Lower lobe of right lung (tissue), 2 donors: ENCODE measurements at regions not wholly inside any gene's neighbourhood (a gene's known extent, or its start where the extent isn't known, plus 50 kb on each side); places are given as distances from the start of the nearest gene placed in this dataset.
"Not testable (repeated sequence)": the region's sequence is repeated elsewhere in the genome, so short reads cannot be mapped to it uniquely, and the experiment has no call there.

Source experiments
- ATAC-seq, 2 donors: fragments of 200-7000 bp; cut with Tn5 transposase; one replicate each; pipeline ENCODE4 v1.9.1; 2020 to 2022; ENCODE audit warnings: mild to moderate bottlenecking in 2 of 2, moderate library complexity in 2 of 2
- DNase-seq: peaks from one replicate; pipeline ENCODE4 v3.0.0-alpha.2; 2020
- H3K27ac ChIP-seq: fragments of 200-600 bp; one replicate; pipeline ENCODE4 v1.8.0; 2022
- H3K27me3 ChIP-seq: fragments of 200-600 bp; one replicate; pipeline ENCODE4 v1.8.0; 2022; ENCODE audit warnings: low read depth
- H3K36me3 ChIP-seq: fragments of 200-600 bp; one replicate; pipeline ENCODE4 v1.8.0; 2022; ENCODE audit warnings: mild to moderate bottlenecking
- H3K4me1 ChIP-seq: fragments of 200-600 bp; one replicate; pipeline ENCODE4 v1.8.0; 2022
- H3K4me3 ChIP-seq: fragments of 200-600 bp; one replicate; pipeline ENCODE4 v1.8.0; 2022; ENCODE audit warnings: mild to moderate bottlenecking
- H3K9me3 ChIP-seq: fragments of 200-600 bp; one replicate; pipeline ENCODE4 v1.8.0; 2022
- CTCF ChIP-seq: fragments of 200-600 bp; IDR thresholded peaks from one replicate; pipeline ENCODE4 v1.8.0; 2022; ENCODE audit warnings: antibody characterized with exemption, mild to moderate bottlenecking
- intact Hi-C: fragments of 100-400 bp; cut with DNase I; formaldehyde crosslinking; loops from one replicate; pipeline ENCODE4 v1.11.0; 2022
- donor health status: DM: no; HTN: yes; CAD: no; lungs with severe emphysema.

GRCh38 chr12:31906557-31907301 lies 52.5 kb upstream of the RESF1 start:
- peaks cover 24% of the 10 kb centered on the region for H3K9me3 ChIP-seq
- TF ChIP-seq CTCF, result no peak
- H3K4me1 ChIP-seq, result no peaks in the 10 kb centered on the region
- H3K27me3 ChIP-seq, result no peaks in the 10 kb centered on the region
- ATAC-seq (peak; percentile 28 to 71), DNase-seq (peak; percentile 53)
- peak overlapping the region; percentile 31 for H3K27ac ChIP-seq
- no peaks in the 10 kb centered on the region for H3K36me3 ChIP-seq
- intact Hi-C loops, result no loop called here
- no peak overlapping the region for H3K4me3 ChIP-seq

GRCh38 chr12:31903025-31903424 lies 56.2 kb upstream of the RESF1 start:
- Histone ChIP-seq H3K4me1 (peaks cover 11% of the 10 kb centered on the region), H3K9me3 (peaks cover 24% of the 10 kb centered on the region), H3K27ac (no peak overlapping the region), H3K4me3 (no peak overlapping the region), H3K36me3 (no peaks in the 10 kb centered on the region), H3K27me3 (no peaks in the 10 kb centered on the region)
- no peak for DNase-seq
- no peak for ATAC-seq
- intact Hi-C loops, result no loop called here
- TF ChIP-seq CTCF, result no peak

- Histone ChIP-seq H3K27ac (no peak overlapping the region), H3K27me3 (no peaks in the 10 kb centered on the region), H3K9me3 (peaks cover under 1% of the 10 kb centered on the region), H3K4me3 (no peak overlapping the region), H3K4me1 (peaks cover 22% of the 10 kb centered on the region), H3K36me3 (no peaks in the 10 kb centered on the region)
- intact Hi-C loops, result no loop called here
- ATAC-seq (no peak), DNase-seq (no peak)
- TF ChIP-seq CTCF, result no peak
Measured at GRCh38 chr12:31900271-31900670, 58.9 kb upstream of the RESF1 start.

GRCh38 chr12:31899109-31899508 lies 60.1 kb upstream of the RESF1 start:
- no peak for TF ChIP-seq CTCF
- Histone ChIP-seq H3K4me3 (no peak overlapping the region), H3K9me3 (no peaks in the 10 kb centered on the region), H3K27ac (no peak overlapping the region), H3K4me1 (peaks cover 22% of the 10 kb centered on the region), H3K36me3 (no peaks in the 10 kb centered on the region), H3K27me3 (no peaks in the 10 kb centered on the region)
- DNase-seq (no peak), ATAC-seq (no peak)
- intact Hi-C loops, result no loop called here

- DNase-seq, result peak; percentile 55
- Histone ChIP-seq H3K36me3 (no peaks in the 10 kb centered on the region), H3K4me3 (no peak overlapping the region), H3K27ac (peak overlapping the region; percentile 68), H3K27me3 (no peaks in the 10 kb centered on the region), H3K9me3 (no peaks in the 10 kb centered on the region), H3K4me1 (peaks cover 22% of the 10 kb centered on the region)
- intact Hi-C loops, result no loop called here
- peak; percentile 65 to 68 for ATAC-seq
- no peak for TF ChIP-seq CTCF
Measured at GRCh38 chr12:31897781-31898503, 61.3 kb upstream of the RESF1 start.

- DNase-seq, H3K9me3 ChIP-seq, H3K36me3 ChIP-seq, H3K27me3 ChIP-seq, intact Hi-C loops, ATAC-seq, H3K4me3 ChIP-seq: not testable (repeated sequence)
- H3K4me1 ChIP-seq, result peaks cover 22% of the 10 kb centered on the region
- peak overlapping the region; percentile 68 for H3K27ac ChIP-seq
Measured at GRCh38 chr12:31897092-31897491, 62.1 kb upstream of the RESF1 start.
